ENCODE measurements at regions not wholly inside any gene's neighbourhood (a gene's known extent, or its start where the extent isn't known, plus 50 kb on each side); places are given as distances from the start of the nearest gene placed in this dataset.

DNA sequence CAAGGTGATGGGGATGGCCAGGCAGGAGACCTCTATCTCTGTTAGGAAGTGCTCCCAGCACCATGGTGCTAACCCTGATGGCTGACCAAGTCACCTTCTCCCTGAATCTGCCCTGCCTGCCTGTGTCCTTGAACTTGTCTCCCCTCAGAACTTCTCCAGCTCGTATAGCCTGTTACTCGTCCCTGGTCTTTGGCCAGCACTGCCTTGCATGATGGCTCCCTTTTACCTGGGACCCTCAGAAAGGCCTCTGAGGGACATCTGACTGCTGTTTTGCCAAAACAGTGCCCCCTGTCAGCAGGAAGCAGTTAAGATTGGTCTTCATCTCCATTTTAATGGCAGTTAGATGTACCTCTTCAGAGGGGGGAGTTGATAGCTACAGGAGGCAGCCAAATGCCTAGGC, 148.3 kb downstream of the RHOU start:
- POLR2A ChIA-PET, result no interaction called here
- CTCF ChIA-PET, result no interaction called here
- 94% methylated on average over 2 of the region's 2 CpGs for WGBS (ENCODE audit: insufficient coverage)
- H3K27ac ChIP-seq (ENCODE audit: insufficient read depth in 1 of 2, low read depth in 1 of 2, low read length in 2 of 2, poor library complexity in 1 of 2, severe bottlenecking in 2 of 2), result no peak overlapping the region
- DNase-seq, result no peak
- H3K4me3 ChIP-seq (ENCODE audit: control insufficient read depth in 1 of 7, extremely low read depth in 1 of 7, insufficient read depth in 4 of 7, low read depth in 2 of 7, low read length in 6 of 7), result no peak overlapping the region
- no peaks in the 10 kb centered on the region for H3K36me3 ChIP-seq (ENCODE audit: control insufficient read depth in 4 of 4, insufficient read depth in 4 of 4, low read length in 3 of 4)
- peaks cover 0 to 7% (median 4%) of the 10 kb centered on the region in 5 experiments for H3K9me3 ChIP-seq (ENCODE audit: control extremely low read depth in 1 of 5, control insufficient read depth in 4 of 5, insufficient read depth in 2 of 5, low read depth in 1 of 5, low read length in 4 of 5)
- no peaks in the 10 kb centered on the region for H3K4me1 ChIP-seq (ENCODE audit: control extremely low read depth in 1 of 4, control insufficient read depth in 4 of 4, insufficient read depth in 4 of 4, low read length in 3 of 4)
- no peaks in the 10 kb centered on the region for H3K27me3 ChIP-seq (replicated peaks in 2 of 5; ENCODE audit: control insufficient read depth in 4 of 5, insufficient read depth in 5 of 5, low read length in 4 of 5)

DNA sequence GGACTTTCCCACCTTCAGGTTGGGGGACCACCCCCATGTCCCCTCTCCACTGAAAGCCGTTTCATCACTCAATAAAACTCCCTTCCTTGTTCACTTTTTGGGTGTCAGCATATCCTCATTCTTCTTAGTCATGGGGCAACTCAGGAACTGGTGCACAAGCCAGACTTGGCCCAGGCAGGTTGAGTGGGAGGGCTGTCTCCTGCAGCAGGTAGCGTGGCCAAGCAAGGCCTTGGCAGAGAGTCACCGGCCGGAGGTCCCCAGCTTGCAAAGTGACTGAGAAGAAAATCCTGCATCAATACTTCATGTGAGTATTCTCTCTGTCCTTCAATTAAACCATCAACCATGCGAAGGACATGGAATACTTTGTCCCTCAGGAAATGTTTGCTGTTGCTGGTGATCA, 148.9 kb downstream of the RHOU start:
- Histone ChIP-seq H3K9me3 (ENCODE audit: control extremely low read depth in 1 of 5, control insufficient read depth in 4 of 5, insufficient read depth in 2 of 5, low read depth in 1 of 5, low read length in 4 of 5) (peaks cover 0 to 7% (median 4%) of the 10 kb centered on the region in 5 experiments), H3K27me3 (replicated peaks in 2 of 5; ENCODE audit: control insufficient read depth in 4 of 5, insufficient read depth in 5 of 5, low read length in 4 of 5) (no peaks in the 10 kb centered on the region), H3K4me3 (ENCODE audit: control insufficient read depth in 1 of 7, extremely low read depth in 1 of 7, insufficient read depth in 4 of 7, low read depth in 2 of 7, low read length in 6 of 7) (no peak overlapping the region), H3K36me3 (ENCODE audit: control insufficient read depth in 4 of 4, insufficient read depth in 4 of 4, low read length in 3 of 4) (no peaks in the 10 kb centered on the region), H3K4me1 (ENCODE audit: control extremely low read depth in 1 of 4, control insufficient read depth in 4 of 4, insufficient read depth in 4 of 4, low read length in 3 of 4) (no peaks in the 10 kb centered on the region), H3K27ac (ENCODE audit: insufficient read depth in 1 of 2, low read depth in 1 of 2, low read length in 2 of 2, poor library complexity in 1 of 2, severe bottlenecking in 2 of 2) (no peak overlapping the region)
- 100% methylated on average over 4 of the region's 5 CpGs for WGBS (ENCODE audit: insufficient coverage)
- no peak for DNase-seq
- ChIA-PET CTCF (no interaction called here), POLR2A (no interaction called here)

DNA sequence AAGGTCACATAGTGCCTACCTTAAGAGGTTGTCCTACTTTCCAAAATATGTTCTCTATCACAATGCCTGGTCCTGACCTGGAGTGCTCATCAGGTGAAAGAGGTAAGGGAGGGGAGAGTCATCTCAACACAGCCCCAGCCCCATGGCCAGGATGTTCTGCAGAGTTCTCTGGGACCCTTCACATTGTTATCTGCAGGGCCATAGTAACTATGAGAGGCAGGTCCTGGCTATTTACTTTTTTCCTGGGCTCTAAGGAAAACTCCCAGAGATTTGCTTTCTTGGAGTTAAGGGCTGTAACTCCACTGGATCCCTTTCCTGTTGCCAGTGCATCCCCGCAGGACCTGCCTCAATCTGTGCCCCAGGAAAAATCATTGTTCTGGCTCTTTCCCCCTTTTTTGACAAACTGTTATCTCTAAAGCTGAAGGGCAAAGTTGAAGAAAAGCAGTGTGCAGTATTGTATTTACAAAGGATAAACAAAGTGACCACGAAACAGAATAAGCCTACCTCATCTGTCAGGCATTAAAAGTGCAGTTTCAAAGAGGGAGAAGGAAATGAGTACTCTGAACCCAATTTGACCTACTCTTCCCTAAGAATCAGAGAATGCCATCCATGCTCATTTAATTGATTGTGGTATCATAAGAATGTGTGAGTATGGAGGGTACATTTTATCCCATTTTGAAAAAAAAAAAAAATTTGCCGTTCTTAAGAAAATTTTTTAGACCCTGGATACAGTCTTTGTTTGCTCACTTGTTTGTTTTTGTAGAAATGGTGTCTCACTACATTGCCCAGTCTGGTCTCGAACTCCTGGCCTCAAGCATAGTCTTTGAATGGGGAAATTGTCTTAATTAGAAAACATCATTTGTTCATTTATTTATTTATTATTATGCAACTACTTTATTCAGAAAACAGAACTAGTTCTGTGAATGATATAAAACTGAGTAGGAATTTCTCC, 149.6 kb downstream of the RHOU start:
- no peak overlapping the region for H3K27ac ChIP-seq (ENCODE audit: insufficient read depth in 1 of 2, low read depth in 1 of 2, low read length in 2 of 2, poor library complexity in 1 of 2, severe bottlenecking in 2 of 2)
- peaks cover 0 to 7% (median 4%) of the 10 kb centered on the region in 5 experiments for H3K9me3 ChIP-seq (ENCODE audit: control extremely low read depth in 1 of 5, control insufficient read depth in 4 of 5, insufficient read depth in 2 of 5, low read depth in 1 of 5, low read length in 4 of 5)
- no peak overlapping the region for H3K4me3 ChIP-seq (ENCODE audit: control insufficient read depth in 1 of 7, extremely low read depth in 1 of 7, insufficient read depth in 4 of 7, low read depth in 2 of 7, low read length in 6 of 7)
- H3K4me1 ChIP-seq (ENCODE audit: control extremely low read depth in 1 of 4, control insufficient read depth in 4 of 4, insufficient read depth in 4 of 4, low read length in 3 of 4), result no peaks in the 10 kb centered on the region
- no peaks in the 10 kb centered on the region for H3K36me3 ChIP-seq (ENCODE audit: control insufficient read depth in 4 of 4, insufficient read depth in 4 of 4, low read length in 3 of 4)
- no peak for DNase-seq
- no peaks in the 10 kb centered on the region for H3K27me3 ChIP-seq (replicated peaks in 2 of 5; ENCODE audit: control insufficient read depth in 4 of 5, insufficient read depth in 5 of 5, low read length in 4 of 5)
- ChIA-PET CTCF (no interaction called here), POLR2A (no interaction called here)
- WGBS (ENCODE audit: insufficient coverage), result 100% methylated on average over 1 of the region's 4 CpGs

DNA sequence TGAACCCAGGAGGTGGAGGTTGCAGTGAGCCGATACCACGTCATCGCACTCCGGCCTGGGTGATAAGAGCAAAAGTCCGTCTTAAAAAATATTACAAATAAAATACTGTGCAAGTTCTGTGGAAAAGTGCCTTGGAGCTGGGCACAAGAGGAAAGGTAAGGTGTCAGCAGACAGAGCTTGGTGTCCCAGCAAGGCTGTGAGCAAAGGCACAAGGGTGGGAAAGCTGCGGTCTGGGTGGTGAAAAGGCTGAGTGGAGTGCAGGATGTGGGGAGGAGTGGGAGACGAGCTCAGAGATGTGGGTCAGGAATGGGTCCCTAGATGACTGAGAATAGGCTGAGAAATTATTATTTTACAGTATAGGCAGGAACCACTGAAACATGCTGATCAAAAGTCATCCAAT, 150.6 kb downstream of the RHOU start:
- DNase-seq, result no peak
- H3K27me3 ChIP-seq (replicated peaks in 2 of 5; ENCODE audit: control insufficient read depth in 4 of 5, insufficient read depth in 5 of 5, low read length in 4 of 5), result no peaks in the 10 kb centered on the region
- peaks cover 0 to 8% (median 7%) of the 10 kb centered on the region in 5 experiments for H3K9me3 ChIP-seq (ENCODE audit: control extremely low read depth in 1 of 5, control insufficient read depth in 4 of 5, insufficient read depth in 2 of 5, low read depth in 1 of 5, low read length in 4 of 5)
- ChIA-PET POLR2A (no interaction called here), CTCF (no interaction called here)
- WGBS (ENCODE audit: insufficient coverage), result 100% methylated on average over 1 of the region's 7 CpGs
- H3K4me3 ChIP-seq (ENCODE audit: control insufficient read depth in 1 of 7, extremely low read depth in 1 of 7, insufficient read depth in 4 of 7, low read depth in 2 of 7, low read length in 6 of 7), result no peak overlapping the region
- H3K27ac ChIP-seq (ENCODE audit: insufficient read depth in 1 of 2, low read depth in 1 of 2, low read length in 2 of 2, poor library complexity in 1 of 2, severe bottlenecking in 2 of 2), result no peak overlapping the region
- H3K4me1 ChIP-seq (ENCODE audit: control extremely low read depth in 1 of 4, control insufficient read depth in 4 of 4, insufficient read depth in 4 of 4, low read length in 3 of 4), result no peaks in the 10 kb centered on the region
- no peaks in the 10 kb centered on the region for H3K36me3 ChIP-seq (ENCODE audit: control insufficient read depth in 4 of 4, insufficient read depth in 4 of 4, low read length in 3 of 4)

DNA sequence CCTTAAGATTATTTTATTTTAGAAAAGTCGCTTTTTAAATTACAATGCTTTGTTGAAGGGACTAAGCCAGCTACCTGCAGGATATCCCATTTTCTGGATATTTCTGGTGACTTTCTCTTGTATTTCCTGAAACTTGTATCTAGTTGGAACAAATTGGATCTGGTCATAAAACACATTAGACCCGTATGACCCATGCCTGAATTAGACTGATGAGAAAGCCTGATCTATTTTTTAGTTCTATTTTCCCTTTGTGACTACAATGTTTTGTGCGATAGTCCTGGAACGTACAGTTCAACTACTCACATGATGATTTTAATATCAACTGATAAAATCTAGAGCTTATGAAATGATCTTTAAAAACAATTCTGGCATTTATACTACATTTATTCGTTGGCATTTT, 151.8 kb downstream of the RHOU start:
- no peak for DNase-seq
- 94% methylated on average over 2 of the region's 5 CpGs for WGBS (ENCODE audit: insufficient coverage)
- Histone ChIP-seq H3K36me3 (ENCODE audit: control insufficient read depth in 4 of 4, insufficient read depth in 4 of 4, low read length in 3 of 4) (no peaks in the 10 kb centered on the region), H3K4me1 (ENCODE audit: control extremely low read depth in 1 of 4, control insufficient read depth in 4 of 4, insufficient read depth in 4 of 4, low read length in 3 of 4) (no peaks in the 10 kb centered on the region), H3K27ac (ENCODE audit: insufficient read depth in 1 of 2, low read depth in 1 of 2, low read length in 2 of 2, poor library complexity in 1 of 2, severe bottlenecking in 2 of 2) (no peak overlapping the region), H3K9me3 (ENCODE audit: control extremely low read depth in 1 of 5, control insufficient read depth in 4 of 5, insufficient read depth in 2 of 5, low read depth in 1 of 5, low read length in 4 of 5) (peaks cover 0 to 8% (median 7%) of the 10 kb centered on the region in 5 experiments), H3K27me3 (replicated peaks in 2 of 5; ENCODE audit: control insufficient read depth in 4 of 5, insufficient read depth in 5 of 5, low read length in 4 of 5) (no peaks in the 10 kb centered on the region), H3K4me3 (ENCODE audit: control insufficient read depth in 1 of 7, extremely low read depth in 1 of 7, insufficient read depth in 4 of 7, low read depth in 2 of 7, low read length in 6 of 7) (no peak overlapping the region)
- ChIA-PET POLR2A (no interaction called here), CTCF (no interaction called here)

DNA sequence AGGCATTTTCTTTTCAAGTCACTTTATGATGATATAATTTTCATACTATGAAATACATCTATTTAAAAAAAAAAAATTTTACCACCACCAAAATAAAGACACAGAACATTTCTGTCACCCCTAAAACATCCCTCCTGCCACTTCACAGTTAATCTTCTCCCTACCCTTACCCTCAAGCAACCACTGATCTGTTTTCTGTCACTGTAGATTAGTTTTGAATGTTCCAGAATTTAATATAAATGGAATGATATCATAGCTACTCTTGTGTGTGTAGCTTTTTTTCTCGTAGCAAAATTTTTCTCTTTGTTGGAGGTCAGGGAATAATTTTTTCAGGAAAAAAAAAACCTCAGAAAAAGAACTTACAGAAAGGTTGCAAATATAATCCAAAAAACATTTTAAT, 152.7 kb downstream of the RHOU start:
- whole genome bisulfite sequencing (ENCODE audit: insufficient coverage), result no CpG with 5 or more reads among the region's 1 CpG
- Histone ChIP-seq H3K4me3 (ENCODE audit: control insufficient read depth in 1 of 7, extremely low read depth in 1 of 7, insufficient read depth in 4 of 7, low read depth in 2 of 7, low read length in 6 of 7) (no peak overlapping the region), H3K9me3 (ENCODE audit: control extremely low read depth in 1 of 5, control insufficient read depth in 4 of 5, insufficient read depth in 2 of 5, low read depth in 1 of 5, low read length in 4 of 5) (peaks cover 0 to 8% (median 7%) of the 10 kb centered on the region in 5 experiments), H3K27ac (ENCODE audit: insufficient read depth in 1 of 2, low read depth in 1 of 2, low read length in 2 of 2, poor library complexity in 1 of 2, severe bottlenecking in 2 of 2) (no peak overlapping the region), H3K36me3 (ENCODE audit: control insufficient read depth in 4 of 4, insufficient read depth in 4 of 4, low read length in 3 of 4) (no peaks in the 10 kb centered on the region), H3K4me1 (ENCODE audit: control extremely low read depth in 1 of 4, control insufficient read depth in 4 of 4, insufficient read depth in 4 of 4, low read length in 3 of 4) (no peaks in the 10 kb centered on the region), H3K27me3 (replicated peaks in 2 of 5; ENCODE audit: control insufficient read depth in 4 of 5, insufficient read depth in 5 of 5, low read length in 4 of 5) (no peaks in the 10 kb centered on the region)
- POLR2A ChIA-PET, result no interaction called here
- no peak for DNase-seq
- CTCF ChIA-PET, result interaction anchor here (1.0 kb wide), 1 partner anchor 270 kb away, joined by 3 read pairs; no protein-coding TSS in a partner anchor

DNA sequence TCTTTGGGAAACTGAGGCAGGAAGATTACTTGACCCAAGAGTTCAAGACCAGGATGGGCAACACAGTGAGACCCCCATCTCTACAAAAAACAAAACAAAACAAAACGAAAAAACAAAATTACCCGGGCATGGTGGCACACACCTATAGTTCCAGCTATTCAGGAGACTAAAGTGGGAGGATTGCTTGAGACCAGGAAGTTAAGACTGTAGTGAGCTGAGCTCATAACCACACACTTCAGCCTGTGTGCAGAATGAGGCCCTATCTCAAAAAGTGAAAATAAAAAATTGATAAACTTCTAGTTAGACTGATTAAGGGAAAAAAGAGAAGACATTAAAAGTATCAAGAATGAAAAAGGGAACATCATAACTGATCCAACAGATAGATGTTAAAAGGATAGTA, 154.0 kb downstream of the RHOU start:
- ChIA-PET POLR2A (interaction anchor here (0.7 kb wide), 1 partner anchor 12 kb away, joined by 3 read pairs; no protein-coding TSS in a partner anchor), CTCF (no interaction called here)
- no CpG with 5 or more reads among the region's 2 CpGs for WGBS (ENCODE audit: insufficient coverage)
- Histone ChIP-seq H3K9me3 (ENCODE audit: control extremely low read depth in 1 of 5, control insufficient read depth in 4 of 5, insufficient read depth in 2 of 5, low read depth in 1 of 5, low read length in 4 of 5) (peaks cover 0 to 5% (median 2%) of the 10 kb centered on the region in 5 experiments), H3K4me1 (ENCODE audit: control extremely low read depth in 1 of 4, control insufficient read depth in 4 of 4, insufficient read depth in 4 of 4, low read length in 3 of 4) (no peaks in the 10 kb centered on the region), H3K27me3 (replicated peaks in 2 of 5; ENCODE audit: control insufficient read depth in 4 of 5, insufficient read depth in 5 of 5, low read length in 4 of 5) (no peaks in the 10 kb centered on the region), H3K36me3 (ENCODE audit: control insufficient read depth in 4 of 4, insufficient read depth in 4 of 4, low read length in 3 of 4) (no peaks in the 10 kb centered on the region), H3K4me3 (ENCODE audit: control insufficient read depth in 1 of 7, extremely low read depth in 1 of 7, insufficient read depth in 4 of 7, low read depth in 2 of 7, low read length in 6 of 7) (no peak overlapping the region), H3K27ac (ENCODE audit: insufficient read depth in 1 of 2, low read depth in 1 of 2, low read length in 2 of 2, poor library complexity in 1 of 2, severe bottlenecking in 2 of 2) (no peak overlapping the region)
- DNase-seq, result no peak
